Lung (tissue), 11 donors: ENCODE measurements at regions not wholly inside any gene's neighbourhood (a gene's known extent, or its start where the extent isn't known, plus 50 kb on each side); places are given as distances from the start of the nearest gene placed in this dataset.

Source experiments
- ATAC-seq: fragments of 200-7000 bp; cut with Tn5 transposase; one replicate; pipeline ENCODE4 v1.9.1; 2020; ENCODE audit warnings: moderate number of reproducible peaks; ENCODE audit not compliant: insufficient read depth, low FRiP score
- DNase-seq, 3 donors: peaks; one replicate each; pipeline ENCODE4 v3.0.0-alpha.2; 2013 to 2017
- H3K27ac ChIP-seq, 2 donors: one replicate each; pipeline ENCODE4 v1.5.1; 2013; ENCODE audit warnings: mild to moderate bottlenecking in 2 of 2, moderate library complexity in 2 of 2, control low read depth in 1 of 2, inconsistent platforms in 1 of 2, low read depth in 1 of 2, low read length in 1 of 2
- H3K27me3 ChIP-seq, 3 donors: one replicate each; pipeline ENCODE4 v1.5.1; 2013; ENCODE audit warnings: low read length in 2 of 3; ENCODE audit not compliant: control insufficient read depth in 3 of 3, insufficient read depth in 3 of 3
- H3K36me3 ChIP-seq, 4 donors: one replicate each; pipeline ENCODE4 v1.5.1; 2013; ENCODE audit warnings: low read length in 4 of 4, mild to moderate bottlenecking in 1 of 4, moderate library complexity in 1 of 4; ENCODE audit not compliant: control insufficient read depth in 4 of 4, insufficient read depth in 4 of 4
- H3K4me1 ChIP-seq, 5 donors: one replicate each; pipeline ENCODE4 v1.5.1; 2013; ENCODE audit warnings: low read length in 5 of 5, mild to moderate bottlenecking in 2 of 5, moderate library complexity in 1 of 5; ENCODE audit not compliant: control insufficient read depth in 5 of 5, insufficient read depth in 5 of 5
- H3K4me3 ChIP-seq: one replicate; pipeline ENCODE4 v1.5.1; 2013; ENCODE audit warnings: mild to moderate bottlenecking, control low read depth, moderate library complexity
- H3K9ac ChIP-seq, 2 donors: one replicate each; pipeline ENCODE4 v1.5.1; 2013; ENCODE audit warnings: low read length in 2 of 2, control low read depth in 1 of 2; ENCODE audit not compliant: insufficient read depth in 1 of 2
- H3K9me3 ChIP-seq, 4 donors: one replicate each; pipeline ENCODE4 v1.5.1; 2013; ENCODE audit warnings: low read length in 3 of 4, mild to moderate bottlenecking in 1 of 4, moderate library complexity in 1 of 4; ENCODE audit not compliant: control insufficient read depth in 4 of 4, insufficient read depth in 3 of 4
- WGBS, 2 donors: extraction: QIAGEN DNeasy Blood & Tissue Kit; methylation state at CpG; one replicate each; pipeline ENCODE4 v1.1.7; 2013; 5-methylcytosine and 5-hydroxymethylcytosine counted together
- TF ChIP-seq, protein P1 (sequence below): IDR thresholded peaks from 2 replicates; pipeline ENCODE4 v1.5.1; 2012; ENCODE audit warnings: mild to moderate bottlenecking; ENCODE audit errors: control extremely low read depth, extremely low read depth
- donor health status: control.
- donor health status: control.
- donor health status: Bipolar disorder and iron deficiency.
- donor health status: healthy.
- donor health status: DM: yes; HTN: yes; CAD: no.

DNA sequence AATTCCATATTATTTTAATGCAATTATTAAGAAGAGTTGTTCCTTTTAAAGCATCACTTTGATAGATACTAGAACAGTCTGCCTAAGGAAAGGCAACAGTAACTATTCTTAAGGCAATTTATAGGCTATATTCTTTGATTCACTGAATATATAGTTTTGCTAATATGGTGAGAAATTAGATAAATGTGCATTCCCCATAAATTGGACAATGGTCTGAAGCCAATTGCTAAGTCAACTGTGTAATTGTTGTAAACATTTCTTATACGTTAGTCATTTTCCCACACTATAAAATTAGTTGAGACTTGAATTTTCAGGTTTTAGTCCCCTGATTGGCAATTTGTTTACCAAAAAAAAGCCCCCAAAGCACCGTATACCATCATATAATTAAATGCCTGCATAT is 263.0 kb upstream of the NECTIN3 start:
- Histone ChIP-seq H3K9me3 (no peaks in the 10 kb centered on the region), H3K36me3 (no peaks in the 10 kb centered on the region), H3K9ac (no peak overlapping the region), H3K27ac (no peak overlapping the region), H3K4me1 (no peaks in the 10 kb centered on the region), H3K27me3 (no peaks in the 10 kb centered on the region), H3K4me3 (no peak overlapping the region)
- ATAC-seq = no peak
- no peak for DNase-seq
- TF ChIP-seq, protein P1, sequence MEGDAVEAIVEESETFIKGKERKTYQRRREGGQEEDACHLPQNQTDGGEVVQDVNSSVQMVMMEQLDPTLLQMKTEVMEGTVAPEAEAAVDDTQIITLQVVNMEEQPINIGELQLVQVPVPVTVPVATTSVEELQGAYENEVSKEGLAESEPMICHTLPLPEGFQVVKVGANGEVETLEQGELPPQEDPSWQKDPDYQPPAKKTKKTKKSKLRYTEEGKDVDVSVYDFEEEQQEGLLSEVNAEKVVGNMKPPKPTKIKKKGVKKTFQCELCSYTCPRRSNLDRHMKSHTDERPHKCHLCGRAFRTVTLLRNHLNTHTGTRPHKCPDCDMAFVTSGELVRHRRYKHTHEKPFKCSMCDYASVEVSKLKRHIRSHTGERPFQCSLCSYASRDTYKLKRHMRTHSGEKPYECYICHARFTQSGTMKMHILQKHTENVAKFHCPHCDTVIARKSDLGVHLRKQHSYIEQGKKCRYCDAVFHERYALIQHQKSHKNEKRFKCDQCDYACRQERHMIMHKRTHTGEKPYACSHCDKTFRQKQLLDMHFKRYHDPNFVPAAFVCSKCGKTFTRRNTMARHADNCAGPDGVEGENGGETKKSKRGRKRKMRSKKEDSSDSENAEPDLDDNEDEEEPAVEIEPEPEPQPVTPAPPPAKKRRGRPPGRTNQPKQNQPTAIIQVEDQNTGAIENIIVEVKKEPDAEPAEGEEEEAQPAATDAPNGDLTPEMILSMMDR = no peak
- WGBS, 2 donors = 43 to 44% methylated on average over 2 of the region's 2 CpGs

DNA sequence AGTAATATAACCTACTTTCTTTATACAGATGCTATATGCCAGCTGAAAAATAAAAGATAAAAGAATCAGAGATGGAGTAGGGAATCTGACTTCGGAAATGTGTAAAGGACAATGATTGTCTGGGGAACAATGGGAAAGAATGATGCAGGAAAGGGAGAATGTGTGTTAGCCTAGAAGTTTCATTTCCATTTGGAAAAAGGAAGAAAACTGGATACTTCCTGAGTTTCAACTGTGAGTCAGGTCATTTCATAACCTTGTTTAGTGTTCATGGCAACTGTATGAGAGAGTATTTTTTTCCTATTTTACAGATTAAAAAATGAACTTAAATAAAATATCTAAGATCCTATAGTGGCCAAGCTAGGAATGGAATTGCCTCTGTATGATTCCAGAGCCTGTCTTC is 261.3 kb upstream of the NECTIN3 start:
- Histone ChIP-seq H3K4me3 (no peak overlapping the region), H3K9me3 (no peaks in the 10 kb centered on the region), H3K9ac (no peak overlapping the region), H3K27me3 (no peaks in the 10 kb centered on the region), H3K27ac (no peak overlapping the region), H3K4me1 (no peaks in the 10 kb centered on the region), H3K36me3 (no peaks in the 10 kb centered on the region)
- WGBS, 2 donors = 43 to 70% methylated on average over 1 of the region's 1 CpG
- DNase-seq (no peak), ATAC-seq (no peak)
- TF ChIP-seq, protein P1 = no peak

DNA sequence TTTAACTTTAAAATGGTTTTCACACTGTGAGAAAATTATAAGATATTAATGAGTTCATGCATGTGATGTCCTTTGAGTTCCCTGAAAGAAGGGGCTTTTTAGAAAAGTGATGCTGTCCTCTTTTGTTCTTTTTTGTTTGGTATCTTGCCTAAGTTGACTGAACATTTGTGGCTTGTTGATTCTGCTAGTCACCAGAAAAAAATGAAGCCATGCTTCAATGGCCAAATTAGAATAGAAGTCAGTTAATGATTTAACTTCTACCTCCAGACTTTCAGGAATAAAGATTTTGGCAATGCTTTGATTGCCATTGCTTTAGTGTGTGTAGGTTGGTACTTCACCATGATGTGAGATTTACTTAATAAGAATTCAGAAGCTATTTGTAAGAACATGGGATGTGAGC is 260.6 kb upstream of the NECTIN3 start:
- Histone ChIP-seq H3K4me3 (no peak overlapping the region), H3K27me3 (no peaks in the 10 kb centered on the region), H3K36me3 (no peaks in the 10 kb centered on the region), H3K9ac (no peak overlapping the region), H3K9me3 (no peaks in the 10 kb centered on the region), H3K27ac (no peak overlapping the region), H3K4me1 (no peaks in the 10 kb centered on the region)
- TF ChIP-seq, protein P1 = no peak
- ATAC-seq (no peak), DNase-seq (no peak)

DNA sequence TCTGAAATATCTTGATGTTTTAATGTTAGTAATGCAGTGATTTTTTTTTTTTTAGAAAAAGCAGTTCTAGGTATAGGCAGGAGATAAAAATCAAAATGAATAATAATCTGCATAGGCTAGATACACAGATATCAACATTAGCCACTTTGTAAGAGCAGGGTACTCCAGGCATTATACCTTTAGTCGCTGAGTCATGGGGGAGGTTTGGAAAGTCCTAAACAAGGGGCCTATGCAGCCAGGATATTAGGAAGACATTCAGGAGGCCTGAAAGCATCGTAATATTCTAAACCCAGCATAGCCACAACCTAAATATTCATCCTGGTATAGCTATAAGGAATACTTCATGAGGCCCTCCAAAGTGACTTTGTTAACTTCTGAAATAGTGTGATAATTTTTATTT is 258.1 kb upstream of the NECTIN3 start:
- no peaks in the 10 kb centered on the region for H3K36me3 ChIP-seq
- DNase-seq (no peak), ATAC-seq (no peak)
- no peaks in the 10 kb centered on the region for H3K4me1 ChIP-seq
- H3K27me3 ChIP-seq = no peaks in the 10 kb centered on the region
- WGBS, 2 donors = 82 to 100% methylated on average over 2 of the region's 2 CpGs
- H3K9me3 ChIP-seq = no peaks in the 10 kb centered on the region
- no peak overlapping the region for H3K9ac ChIP-seq
- H3K27ac ChIP-seq = no peak overlapping the region
- no peak overlapping the region for H3K4me3 ChIP-seq
- TF ChIP-seq, protein P1 = no peak
